ENCODE measurements at regions not wholly inside any gene's neighbourhood (a gene's known extent, or its start where the extent isn't known, plus 50 kb on each side); places are given as distances from the start of the nearest gene placed in this dataset.

- no peak for DNase-seq (ENCODE audit: low spot score)
Observed at GRCh38 chr2:144607891-144608521, 88.1 kb upstream of the ZEB2 start.

- no peak for DNase-seq (ENCODE audit: low spot score)
Observed at GRCh38 chr2:144607099-144607498, 87.2 kb upstream of the ZEB2 start.

DNA sequence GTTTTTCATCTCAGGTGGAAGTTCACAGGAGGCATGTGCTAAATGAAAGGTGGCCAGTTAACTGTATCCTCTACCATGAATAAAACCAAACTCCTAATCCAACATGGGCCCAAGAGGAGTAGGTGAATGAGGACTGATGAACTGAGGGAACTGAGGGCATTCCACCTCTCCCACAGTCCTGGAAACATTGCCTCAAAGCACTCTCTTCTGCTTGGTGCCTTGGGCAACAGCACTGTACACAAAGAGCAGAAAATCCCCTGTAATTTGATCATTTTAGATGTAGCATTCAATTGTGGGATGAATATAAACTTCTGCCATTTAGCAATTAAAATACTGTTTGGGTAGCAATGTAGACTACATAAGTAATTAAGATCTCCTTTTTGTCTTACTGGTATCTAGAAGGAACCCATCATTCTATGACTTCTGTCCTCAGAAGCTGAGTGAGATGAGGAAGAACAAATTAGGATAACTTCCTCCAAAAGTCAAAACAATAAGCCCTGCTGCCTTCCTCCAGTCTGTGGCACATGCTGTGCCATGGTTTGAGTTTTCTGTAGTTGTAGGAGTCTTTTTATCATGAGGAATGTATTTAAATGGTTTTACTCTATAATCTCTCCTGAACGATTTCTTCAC, 86.7 kb upstream of the ZEB2 start:
- DNase-seq (ENCODE audit: low spot score): no peak

GRCh38 chr2:144605231-144605840, 85.4 kb upstream of the ZEB2 start:
- DNase-seq (ENCODE audit: low spot score): no peak

- no peak for DNase-seq (ENCODE audit: low spot score)
Observed at GRCh38 chr2:144603334-144603733, 83.4 kb upstream of the ZEB2 start.

GRCh38 chr2:144598906-144599305, 79.0 kb upstream of the ZEB2 start:
- no peak for DNase-seq (ENCODE audit: low spot score)

DNA sequence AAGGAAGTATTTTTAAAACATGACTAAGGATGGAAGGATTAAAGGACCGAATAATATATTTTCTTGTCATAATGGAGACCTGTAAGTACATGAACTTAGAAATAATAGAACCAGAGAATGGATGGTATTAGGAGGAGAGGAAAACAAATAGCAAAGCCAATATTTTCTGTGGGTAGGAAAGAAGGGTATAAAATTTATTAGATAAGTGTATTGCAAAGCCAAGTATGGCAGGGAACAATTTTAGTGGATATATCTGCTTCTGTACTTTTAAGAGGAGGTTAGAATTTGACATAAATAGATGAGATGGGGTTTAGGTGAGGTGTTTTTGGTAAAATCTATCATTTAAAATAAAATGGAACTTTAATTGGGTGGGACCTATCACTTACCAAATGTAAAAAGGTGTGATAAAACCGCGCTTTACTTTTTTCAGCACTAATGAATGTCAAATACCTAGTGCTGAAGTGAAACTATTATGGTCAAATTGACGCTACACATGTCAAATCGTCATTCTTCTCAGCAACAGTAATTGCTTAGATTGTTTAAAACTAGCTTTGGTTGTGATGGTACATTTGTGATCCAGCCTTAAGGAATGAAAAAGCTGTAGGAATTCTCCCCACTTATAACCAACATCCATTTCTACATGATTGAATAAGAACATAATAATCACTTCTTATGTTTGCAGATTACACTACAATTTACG, 78.1 kb upstream of the ZEB2 start:
- no peak for DNase-seq (ENCODE audit: low spot score)

DNA sequence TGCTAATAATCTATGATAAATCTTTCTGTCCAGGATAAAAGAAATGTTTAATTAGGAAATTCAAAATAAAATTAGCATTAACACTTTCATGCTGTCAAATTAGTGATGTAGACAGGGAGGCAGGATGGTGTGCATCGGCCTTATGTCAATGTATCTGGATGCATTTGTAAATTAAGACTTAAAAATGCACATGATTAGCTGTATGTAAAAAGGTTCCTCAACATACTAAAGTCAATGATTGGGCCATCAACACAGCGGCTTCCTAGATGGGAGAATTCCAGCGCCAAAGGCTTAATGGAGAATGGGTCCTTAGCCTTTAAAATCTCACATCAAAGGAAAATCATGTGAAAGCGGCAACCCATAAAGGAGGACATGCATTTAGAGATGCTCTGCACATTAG, 77.5 kb upstream of the ZEB2 start:
- no peak for DNase-seq (ENCODE audit: low spot score)

DNA sequence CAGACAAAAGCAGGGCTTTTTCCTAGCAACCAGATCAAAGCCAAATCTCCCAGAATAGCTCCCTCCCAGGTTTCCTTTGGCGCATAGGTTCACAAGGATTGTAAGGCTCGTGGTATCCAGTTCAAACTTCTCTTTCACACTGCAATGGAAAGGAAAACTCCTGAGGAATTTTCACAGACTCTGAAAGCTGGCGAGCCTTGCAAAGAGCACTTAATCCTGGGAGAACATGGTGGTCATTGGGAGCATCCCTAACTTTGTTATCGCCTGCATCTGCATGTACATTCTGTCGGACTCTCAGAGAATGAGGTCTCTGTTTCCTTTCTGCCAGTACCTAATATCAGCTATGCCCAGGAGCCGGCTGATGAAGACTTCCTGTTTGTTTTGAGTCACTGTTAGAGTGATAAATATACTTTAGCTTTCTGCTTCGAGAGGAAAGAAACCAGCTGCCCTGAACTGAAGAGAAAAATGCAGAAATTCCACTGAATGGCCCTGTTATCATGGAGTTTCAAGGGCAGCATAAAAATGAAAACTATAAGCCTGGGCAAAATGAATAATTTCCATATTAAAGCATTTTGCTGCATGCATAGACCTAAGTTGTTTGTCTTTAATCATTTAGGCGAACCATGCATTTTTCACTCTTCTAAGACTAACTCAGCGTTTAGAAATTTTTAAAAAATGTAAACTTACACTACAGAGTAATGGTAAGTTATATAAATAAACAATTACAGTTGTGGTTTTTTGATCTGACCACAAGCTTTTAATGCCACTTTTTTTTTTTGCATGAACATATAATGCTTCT, 76.4 kb upstream of the ZEB2 start:
- DNase-seq (ENCODE audit: low spot score): peak; percentile 48

DNA sequence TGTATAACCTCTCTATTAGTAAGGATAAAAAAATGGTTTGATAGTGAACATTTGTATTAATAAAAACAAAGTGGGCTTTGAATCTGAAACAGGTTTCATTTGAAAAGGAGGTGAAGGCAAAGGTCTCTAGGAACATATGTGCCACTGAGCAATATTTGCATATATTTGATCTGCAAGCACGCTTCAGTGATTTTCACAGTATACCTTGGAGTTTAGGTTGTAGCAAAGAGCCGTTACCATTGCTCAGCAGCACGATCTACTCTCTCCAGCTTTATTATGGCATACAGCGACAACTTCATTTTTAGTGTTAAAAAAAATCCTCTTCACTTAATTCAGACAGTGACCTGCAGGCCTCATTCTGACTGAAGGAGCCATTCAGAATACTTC, 75.8 kb upstream of the ZEB2 start:
- DNase-seq (ENCODE audit: low spot score): no peak

- DNase-seq (ENCODE audit: low spot score): no peak
Observed at GRCh38 chr2:144595279-144595678, 75.4 kb upstream of the ZEB2 start.

GRCh38 chr2:144593803-144594202, 73.9 kb upstream of the ZEB2 start:
- no peak for DNase-seq (ENCODE audit: low spot score)

DNA sequence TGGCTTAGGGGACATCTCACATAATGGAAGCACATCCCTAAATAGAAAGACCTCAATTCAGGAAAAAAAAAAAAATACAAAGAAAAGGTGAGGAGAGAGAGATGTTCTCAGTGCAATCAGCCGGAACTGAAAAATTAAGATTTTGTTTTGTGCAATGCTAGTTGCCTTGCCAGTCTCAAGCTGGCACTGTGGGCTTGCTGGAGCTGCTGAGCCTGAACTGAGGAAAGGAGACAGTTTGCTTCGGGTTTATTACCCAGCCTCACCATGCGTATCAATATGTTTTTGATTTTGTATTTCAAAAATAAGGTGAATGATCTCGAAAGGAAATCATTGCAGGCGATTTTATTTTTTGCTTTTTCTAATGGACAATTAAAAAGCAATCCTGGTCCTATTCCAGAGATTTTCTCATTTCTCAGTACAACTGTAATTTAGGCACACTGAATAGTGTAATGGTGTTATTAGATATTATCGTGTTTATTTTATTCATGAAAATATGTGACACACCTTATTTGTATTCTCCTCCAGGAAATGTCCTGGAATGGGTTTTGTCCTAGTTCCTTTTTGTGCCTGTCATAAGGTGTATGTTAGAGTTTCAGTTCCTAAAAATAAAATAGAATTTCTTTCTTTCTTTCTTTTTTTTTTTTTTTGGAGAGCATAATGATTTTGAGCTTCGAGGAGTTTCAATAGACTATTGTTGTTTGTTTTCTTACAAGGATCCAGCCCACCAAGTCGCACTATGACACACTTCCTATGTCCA, 72.8 kb upstream of the ZEB2 start:
- no peak for DNase-seq (ENCODE audit: low spot score)

DNA sequence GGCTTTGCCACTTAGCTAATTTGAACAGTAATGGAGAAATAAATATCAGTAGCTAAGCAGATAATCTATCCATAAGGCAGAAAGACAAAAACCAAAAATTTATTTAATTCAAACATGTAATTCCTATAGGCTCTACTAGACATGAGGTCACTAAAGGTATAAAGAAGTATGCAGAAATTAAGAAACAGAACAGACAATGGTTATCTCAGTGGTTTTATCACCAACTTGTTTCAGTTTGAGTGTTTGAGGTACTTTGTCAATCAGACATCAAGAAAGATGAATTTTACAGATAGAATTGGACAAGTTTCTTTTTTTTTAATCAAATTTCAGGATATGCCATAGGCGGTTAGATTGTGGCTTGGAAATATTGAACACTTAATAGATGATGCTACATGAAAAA, 67.4 kb upstream of the ZEB2 start:
- DNase-seq (ENCODE audit: low spot score): no peak

- DNase-seq (ENCODE audit: low spot score): no peak
Observed at GRCh38 chr2:144586476-144586875, 66.6 kb upstream of the ZEB2 start.

DNA sequence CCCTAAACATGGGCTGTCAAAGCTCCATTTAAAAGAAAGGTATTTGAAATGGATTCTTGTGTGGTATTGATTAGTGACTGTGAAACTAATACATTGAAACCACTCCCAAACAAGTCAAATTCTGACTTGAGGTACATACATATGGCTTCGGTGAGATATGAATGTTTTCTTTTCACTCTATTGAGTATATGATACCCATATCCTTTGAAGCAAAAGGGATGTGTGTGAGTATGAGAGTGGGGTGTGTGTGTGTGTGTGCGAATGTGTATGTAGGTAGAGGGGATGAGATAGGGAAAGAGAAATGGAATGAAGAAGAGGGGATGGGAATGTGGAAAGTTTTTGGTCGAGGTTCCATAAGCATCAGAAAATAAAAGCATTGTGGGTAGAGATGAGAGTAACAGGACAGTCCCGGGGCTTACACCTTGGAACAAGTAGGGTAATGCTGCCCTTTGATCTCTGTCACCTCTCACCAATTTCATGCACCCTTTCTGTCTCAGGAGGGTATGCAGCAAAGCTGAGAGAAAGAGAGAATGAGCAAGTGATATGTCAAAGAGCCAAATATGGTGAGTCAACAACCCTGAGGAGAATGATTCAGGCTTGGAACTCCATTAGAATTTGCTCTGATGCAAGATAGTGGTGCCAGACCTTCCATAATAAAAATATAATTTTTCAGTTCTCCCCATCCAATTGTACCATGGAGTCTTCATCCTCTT, 64.0 kb upstream of the ZEB2 start:
- peak; percentile 55 for DNase-seq (ENCODE audit: low spot score)

DNA sequence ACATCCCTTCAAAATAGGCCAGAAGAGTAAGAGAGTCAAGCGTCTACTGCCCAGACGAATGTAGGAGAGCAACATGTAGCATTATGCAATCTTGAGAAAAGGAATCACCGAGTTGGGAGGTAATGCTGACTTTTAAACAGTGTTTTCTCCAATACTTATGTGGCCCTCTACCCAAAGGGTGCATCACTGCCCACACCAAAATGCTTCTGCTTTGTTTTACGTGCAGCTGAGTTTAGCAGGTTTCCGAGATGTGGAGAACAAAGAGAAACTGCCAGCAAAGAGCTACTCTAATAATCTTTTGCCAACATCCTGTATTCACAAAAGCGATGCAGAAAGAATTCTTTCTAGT, 63.4 kb upstream of the ZEB2 start:
- DNase-seq (ENCODE audit: low spot score): no peak

GRCh38 chr2:144582651-144583380, 62.9 kb upstream of the ZEB2 start:
- no peak for DNase-seq (ENCODE audit: low spot score)

GRCh38 chr2:144580521-144581161, 60.7 kb upstream of the ZEB2 start:
- no peak for DNase-seq (ENCODE audit: low spot score)

DNA sequence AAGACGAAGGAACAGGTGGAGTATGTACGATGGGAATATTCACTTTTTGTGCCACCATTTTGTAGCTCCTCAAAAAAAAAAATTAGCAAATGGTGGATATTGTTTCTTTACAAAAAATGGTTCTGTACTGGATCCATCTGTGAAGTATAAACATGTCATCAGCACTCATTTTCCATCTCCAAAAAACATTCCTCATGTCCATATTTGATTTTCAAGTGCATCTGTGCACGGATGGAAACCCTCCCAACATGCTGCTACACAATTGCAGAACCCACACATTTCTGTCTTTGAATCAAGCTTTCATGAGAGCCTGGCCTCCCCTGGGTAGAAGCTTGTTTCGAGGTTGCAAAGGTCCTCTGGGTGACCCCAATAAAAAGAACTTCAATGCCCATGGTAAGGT, 59.6 kb upstream of the ZEB2 start:
- no peak for DNase-seq (ENCODE audit: low spot score)

Measured in kidney tubule cell (primary cell).